H1 (cell line): ENCODE measurements at regions not wholly inside any gene's neighbourhood (a gene's known extent, or its start where the extent isn't known, plus 50 kb on each side); places are given as distances from the start of the nearest gene placed in this dataset.

Experiments used
- KDM1A ChIP-seq: fragments of 200-600, 300-600 bp; sonication (generic); IDR thresholded peaks from 2 replicates; pipeline ENCODE4 v1.7.1; 2016; ENCODE audit warnings: mild to moderate bottlenecking, low read length, borderline replicate concordance
- TBP ChIP-seq: IDR thresholded peaks from 2 replicates; pipeline ENCODE4 v1.6.1; 2011; ENCODE audit warnings: low read depth, low read length, improper control_type of control experiment

- TF ChIP-seq KDM1A, result no peak
- no peak for TF ChIP-seq TBP
These were observed 126.0 kb upstream of the KLF7 start (continued) for GRCh38 chr2:207291625-207292252.
